ENCODE measurements at regions not wholly inside any gene's neighbourhood (a gene's known extent, or its start where the extent isn't known, plus 50 kb on each side); places are given as distances from the start of the nearest gene placed in this dataset.
A peak's percentile ranks its signal among the peaks of the same experiment; 100 is the strongest.

GRCh38 chr12:126727218-126728075 lies 1539.5 kb upstream of the TMEM132C start:
- Histone ChIP-seq H2AFZ (no peak overlapping the region), H3K4me3 (peak overlapping the region; percentile 53), H4K20me1 (replicated peaks; ENCODE audit: insufficient read depth) (no peaks in the 10 kb centered on the region), H3K4me2 (peak overlapping the region; percentile 75), H3F3A (replicated peaks; ENCODE audit: low read depth) (no peaks in the 10 kb centered on the region), H3K27ac (ENCODE audit: low read depth) (no peak overlapping the region), H3K36me3 (ENCODE audit: insufficient read depth) (no peaks in the 10 kb centered on the region), H3K27me3 (ENCODE audit: insufficient read depth) (peaks cover 42% of the 10 kb centered on the region), H3K4me1 (ENCODE audit: insufficient read depth) (peaks cover 4% of the 10 kb centered on the region), H3K9me2 (ENCODE audit: insufficient read depth) (no peaks in the 10 kb centered on the region), H3K79me2 (replicated peaks; ENCODE audit: insufficient read depth) (no peaks in the 10 kb centered on the region)
- peaks cover 1% of the 10 kb centered on the region for H3K27me3 Mint-ChIP-seq (ENCODE audit: insufficient read depth, low read depth, poor library complexity)
- no peak for ATAC-seq
- H3K4me1 Mint-ChIP-seq: no peaks in the 10 kb centered on the region
- H3K9me3 Mint-ChIP-seq: peaks cover 93% of the 10 kb centered on the region
- no peak overlapping the region for H3K4me3 Mint-ChIP-seq
- H3K36me3 Mint-ChIP-seq (ENCODE audit: low read depth): peaks cover 47% of the 10 kb centered on the region
- DNase-seq (ENCODE audit: low spot score): peak; percentile 50
- H3K27ac Mint-ChIP-seq: no peak overlapping the region
- TF ChIP-seq REST (IDR thresholded peaks at IDR 0.05; ENCODE audit: unreplicated experiment): peak; percentile 53
- TF ChIP-seq EZH2 (IDR thresholded peaks at IDR 0.05; ENCODE audit: low read depth, unreplicated experiment): peak; percentile 56
- no peak for TF ChIP-seq CREB1 (CRISPR knock-in tag; IDR thresholded peaks at IDR 0.05; ENCODE audit: low read depth)

GRCh38 chr12:126734296-126734695 lies 1532.7 kb upstream of the TMEM132C start:
- H3K4me2 ChIP-seq: no peak overlapping the region
- H3K36me3 ChIP-seq (ENCODE audit: insufficient read depth): no peaks in the 10 kb centered on the region
- ATAC-seq: no peak
- Mint-ChIP-seq H3K27ac (no peak overlapping the region), H3K27me3 (ENCODE audit: insufficient read depth, low read depth, poor library complexity) (peaks cover 2% of the 10 kb centered on the region), H3K36me3 (ENCODE audit: low read depth) (peaks cover 38% of the 10 kb centered on the region; the same call in 2 of the 3 replicates), H3K9me3 (peaks cover 99% of the 10 kb centered on the region), H3K4me1 (no peaks in the 10 kb centered on the region), H3K4me3 (no peak overlapping the region)
- no peaks in the 10 kb centered on the region for H3K9me2 ChIP-seq (ENCODE audit: insufficient read depth)
- H4K20me1 ChIP-seq (replicated peaks; ENCODE audit: insufficient read depth): no peaks in the 10 kb centered on the region
- no peaks in the 10 kb centered on the region for H3K79me2 ChIP-seq (replicated peaks; ENCODE audit: insufficient read depth)
- no peaks in the 10 kb centered on the region for H3K4me1 ChIP-seq (ENCODE audit: insufficient read depth)
- no peak for DNase-seq (ENCODE audit: low spot score)
- H3K27me3 ChIP-seq (ENCODE audit: insufficient read depth): no peaks in the 10 kb centered on the region
- H2AFZ ChIP-seq: no peak overlapping the region
- no peak overlapping the region for H3K27ac ChIP-seq (ENCODE audit: low read depth)
- no peaks in the 10 kb centered on the region for H3F3A ChIP-seq (replicated peaks; ENCODE audit: low read depth)
- H3K4me3 ChIP-seq: no peak overlapping the region
- TF ChIP-seq STAT1 (IDR thresholded peaks at IDR 0.05; ENCODE audit: unreplicated experiment): no peak
- TF ChIP-seq CREB1 (CRISPR knock-in tag; IDR thresholded peaks at IDR 0.05; ENCODE audit: low read depth): no peak
- TF ChIP-seq ZNF114 (CRISPR knock-in tag; IDR thresholded peaks at IDR 0.05): no peak
- TF ChIP-seq ZNF331 (CRISPR knock-in tag; IDR thresholded peaks at IDR 0.05; ENCODE audit: low read depth): no peak
- no peak for TF ChIP-seq NANOG (IDR thresholded peaks at IDR 0.05; ENCODE audit: borderline replicate concordance)
- TF ChIP-seq JUNB (IDR thresholded peaks at IDR 0.05; ENCODE audit: unreplicated experiment): no peak
- no peak for TF ChIP-seq REST (IDR thresholded peaks at IDR 0.05; ENCODE audit: unreplicated experiment)
- no peak for TF ChIP-seq EZH2 (IDR thresholded peaks at IDR 0.05; ENCODE audit: low read depth, unreplicated experiment)
- no peak for TF ChIP-seq EZH2phosphoT487 (IDR thresholded peaks at IDR 0.05; ENCODE audit: unreplicated experiment)
- TF ChIP-seq POLR2AphosphoS5 (IDR thresholded peaks at IDR 0.05; ENCODE audit: low read depth): no peak
